ENCODE measurements at regions not wholly inside any gene's neighbourhood (a gene's known extent, or its start where the extent isn't known, plus 50 kb on each side); places are given as distances from the start of the nearest gene placed in this dataset.
"Not testable (repeated sequence)": the region's sequence is repeated elsewhere in the genome, so short reads cannot be mapped to it uniquely, and the experiment has no call there.

- TF ChIP-seq, protein P1, sequence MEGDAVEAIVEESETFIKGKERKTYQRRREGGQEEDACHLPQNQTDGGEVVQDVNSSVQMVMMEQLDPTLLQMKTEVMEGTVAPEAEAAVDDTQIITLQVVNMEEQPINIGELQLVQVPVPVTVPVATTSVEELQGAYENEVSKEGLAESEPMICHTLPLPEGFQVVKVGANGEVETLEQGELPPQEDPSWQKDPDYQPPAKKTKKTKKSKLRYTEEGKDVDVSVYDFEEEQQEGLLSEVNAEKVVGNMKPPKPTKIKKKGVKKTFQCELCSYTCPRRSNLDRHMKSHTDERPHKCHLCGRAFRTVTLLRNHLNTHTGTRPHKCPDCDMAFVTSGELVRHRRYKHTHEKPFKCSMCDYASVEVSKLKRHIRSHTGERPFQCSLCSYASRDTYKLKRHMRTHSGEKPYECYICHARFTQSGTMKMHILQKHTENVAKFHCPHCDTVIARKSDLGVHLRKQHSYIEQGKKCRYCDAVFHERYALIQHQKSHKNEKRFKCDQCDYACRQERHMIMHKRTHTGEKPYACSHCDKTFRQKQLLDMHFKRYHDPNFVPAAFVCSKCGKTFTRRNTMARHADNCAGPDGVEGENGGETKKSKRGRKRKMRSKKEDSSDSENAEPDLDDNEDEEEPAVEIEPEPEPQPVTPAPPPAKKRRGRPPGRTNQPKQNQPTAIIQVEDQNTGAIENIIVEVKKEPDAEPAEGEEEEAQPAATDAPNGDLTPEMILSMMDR (IDR thresholded peaks at IDR 0.05) = not testable (repeated sequence)
- not testable (repeated sequence) for TF ChIP-seq POLR2AphosphoS5, EP300 (IDR thresholded peaks at IDR 0.05)
These were observed 1154.6 kb upstream of the CELF4 start for GRCh38 chr18:38720181-38720580.

Data from sigmoid colon (tissue), 4 donors.